GM10248 (cell line): ENCODE measurements at regions not wholly inside any gene's neighbourhood (a gene's known extent, or its start where the extent isn't known, plus 50 kb on each side); places are given as distances from the start of the nearest gene placed in this dataset.

Source experiments
- CTCF ChIA-PET: fragments of 300-600 bp; sonication (Branson Sonifier 250); formaldehyde crosslinking; extraction: SDS; loops from one replicate; lab custom pipeline; 2021; ENCODE audit warnings: antibody characterized with exemption; lab: Yijun Ruan, JAX
- POLR2A ChIA-PET: fragments of 350-650 bp; sonication (Branson Sonifier 250); formaldehyde crosslinking; extraction: SDS; loops from one replicate; lab custom pipeline; 2020; ENCODE audit warnings: antibody characterized with exemption; lab: Yijun Ruan, JAX
- DNase-seq: peaks from one replicate; pipeline ENCODE4 v3.0.0; 2012; ENCODE audit errors: extremely low spot score
- TF ChIP-seq, protein P1 (sequence below): IDR thresholded peaks from 2 replicates; pipeline ENCODE4 v1.5.1; 2012; ENCODE audit warnings: mild to moderate bottlenecking, low read depth; ENCODE audit errors: extremely low read depth, missing control alignments, control extremely low read depth

DNA sequence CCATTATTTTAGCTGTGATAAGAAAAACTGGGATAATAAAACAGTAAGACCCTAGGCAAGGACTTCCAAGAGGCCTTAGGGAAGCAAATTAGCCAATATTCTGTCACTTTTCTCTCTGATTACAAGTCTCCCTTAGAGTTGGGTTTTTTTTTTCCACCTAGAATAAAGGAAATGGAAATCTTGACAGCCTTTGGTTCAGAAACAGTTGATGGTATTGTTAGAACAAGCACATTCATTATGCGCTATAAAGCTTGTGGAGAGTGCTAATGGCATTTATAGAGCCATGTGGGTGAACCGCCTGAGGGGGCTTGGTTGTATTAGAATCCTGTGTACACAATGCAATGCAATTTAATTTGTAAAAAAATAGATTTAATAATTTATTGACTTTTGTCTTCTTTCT, 88.9 kb upstream of the OGFRL1 start:
- CTCF ChIA-PET, result no interaction called here
- TF ChIP-seq, protein P1, sequence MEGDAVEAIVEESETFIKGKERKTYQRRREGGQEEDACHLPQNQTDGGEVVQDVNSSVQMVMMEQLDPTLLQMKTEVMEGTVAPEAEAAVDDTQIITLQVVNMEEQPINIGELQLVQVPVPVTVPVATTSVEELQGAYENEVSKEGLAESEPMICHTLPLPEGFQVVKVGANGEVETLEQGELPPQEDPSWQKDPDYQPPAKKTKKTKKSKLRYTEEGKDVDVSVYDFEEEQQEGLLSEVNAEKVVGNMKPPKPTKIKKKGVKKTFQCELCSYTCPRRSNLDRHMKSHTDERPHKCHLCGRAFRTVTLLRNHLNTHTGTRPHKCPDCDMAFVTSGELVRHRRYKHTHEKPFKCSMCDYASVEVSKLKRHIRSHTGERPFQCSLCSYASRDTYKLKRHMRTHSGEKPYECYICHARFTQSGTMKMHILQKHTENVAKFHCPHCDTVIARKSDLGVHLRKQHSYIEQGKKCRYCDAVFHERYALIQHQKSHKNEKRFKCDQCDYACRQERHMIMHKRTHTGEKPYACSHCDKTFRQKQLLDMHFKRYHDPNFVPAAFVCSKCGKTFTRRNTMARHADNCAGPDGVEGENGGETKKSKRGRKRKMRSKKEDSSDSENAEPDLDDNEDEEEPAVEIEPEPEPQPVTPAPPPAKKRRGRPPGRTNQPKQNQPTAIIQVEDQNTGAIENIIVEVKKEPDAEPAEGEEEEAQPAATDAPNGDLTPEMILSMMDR, result no peak

DNA sequence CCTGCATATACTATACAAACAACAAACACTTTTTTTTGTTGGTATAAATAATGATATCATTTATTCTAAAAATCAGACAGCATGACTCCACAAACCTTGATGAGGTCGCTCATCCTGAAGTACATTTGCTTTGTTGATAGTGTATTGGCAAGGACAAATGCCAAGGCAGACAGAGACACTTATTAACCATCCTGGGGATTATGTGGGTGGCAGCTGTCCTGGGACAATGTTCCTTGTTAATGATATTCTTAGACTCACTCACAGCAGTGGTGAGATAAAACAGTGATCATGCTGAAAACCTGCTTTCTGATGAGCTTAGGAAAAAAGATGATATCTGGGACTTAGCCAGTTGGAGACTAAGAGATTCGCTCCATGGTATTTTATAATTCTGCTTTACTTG, 85.4 kb upstream of the OGFRL1 start:
- TF ChIP-seq, protein P1, result no peak
- DNase-seq, result no peak
- POLR2A ChIA-PET, result no interaction called here
- CTCF ChIA-PET, result interaction anchor here (1.0 kb wide), 1 partner anchor 13 kb away, joined by 3 read pairs; no protein-coding TSS in a partner anchor

More for the DNA sequence above, 88.9 kb upstream of the OGFRL1 start:
- POLR2A ChIA-PET, result no interaction called here
- no peak for DNase-seq

DNA sequence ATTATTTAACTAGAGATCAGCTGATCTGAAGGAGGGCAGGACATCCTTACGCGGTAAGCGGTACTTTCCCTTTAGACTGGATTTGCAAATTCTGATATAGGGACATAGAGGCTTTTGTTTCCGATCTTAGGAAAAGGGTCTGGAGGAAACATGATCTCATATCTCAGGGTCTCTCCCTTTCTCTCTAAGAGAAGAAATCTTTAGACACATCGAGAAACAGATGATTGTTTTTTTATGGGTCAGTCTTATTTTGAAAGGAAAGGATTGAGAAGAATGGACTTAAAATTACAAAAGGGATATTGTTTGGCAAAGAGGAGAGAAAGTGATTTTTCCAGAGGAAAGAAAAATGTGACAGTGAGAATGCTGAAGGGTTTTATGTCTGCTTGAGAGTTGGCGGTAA, 83.9 kb upstream of the OGFRL1 start:
- ChIA-PET CTCF (no interaction called here), POLR2A (no interaction called here)
- TF ChIP-seq, protein P1, result no peak
- no peak for DNase-seq

DNA sequence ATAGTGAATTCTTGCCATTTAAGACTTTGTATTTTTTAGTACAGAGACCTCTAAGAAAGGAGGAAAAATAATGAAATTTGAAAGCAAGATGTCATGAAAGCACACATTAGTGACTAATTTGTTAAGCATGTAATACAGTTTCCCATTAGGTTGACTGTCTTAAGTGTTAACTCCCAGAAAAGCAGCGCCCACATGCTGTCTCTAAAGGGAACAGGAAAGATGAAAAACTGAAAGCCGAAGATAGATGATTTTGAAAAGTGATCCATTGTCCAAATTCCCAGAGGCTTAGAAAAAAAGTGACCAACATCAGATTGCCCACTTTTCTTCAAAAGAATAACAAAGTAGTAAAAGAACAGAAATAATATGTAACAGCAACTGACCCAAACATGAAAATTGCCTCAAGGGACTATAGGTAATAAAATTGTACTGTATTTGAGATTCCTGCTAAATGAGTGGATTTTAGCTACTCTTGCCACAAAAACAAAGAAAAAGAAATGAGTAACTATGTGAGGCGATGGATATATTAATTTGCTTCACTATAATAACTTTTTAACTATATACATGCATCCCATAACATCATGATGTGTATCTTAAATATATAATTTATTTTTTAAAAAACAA, 83.2 kb upstream of the OGFRL1 start:
- no peak for DNase-seq
- ChIA-PET POLR2A (no interaction called here), CTCF (no interaction called here)
- TF ChIP-seq, protein P1, result no peak

DNA sequence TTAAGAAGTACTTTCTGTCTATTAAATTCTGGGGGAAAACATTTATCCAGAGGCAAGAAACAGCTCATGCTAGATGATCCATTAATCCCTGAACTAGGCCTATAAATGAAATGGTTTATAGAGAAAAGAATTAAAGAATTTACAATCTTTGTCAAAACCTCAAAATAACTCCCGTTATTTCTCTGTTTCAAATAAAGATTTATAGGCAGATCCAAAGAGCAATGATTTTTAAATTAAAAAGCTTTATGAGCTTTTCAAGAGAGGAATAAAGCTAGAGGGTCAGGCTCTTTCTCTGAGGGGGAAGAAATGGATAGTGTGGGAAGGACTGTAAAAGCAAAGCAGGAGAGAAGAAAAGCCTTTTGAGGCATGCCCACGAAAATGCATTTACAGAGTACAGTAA, 82.5 kb upstream of the OGFRL1 start:
- ChIA-PET CTCF (no interaction called here), POLR2A (no interaction called here)
- TF ChIP-seq, protein P1, result no peak
- no peak for DNase-seq

DNA sequence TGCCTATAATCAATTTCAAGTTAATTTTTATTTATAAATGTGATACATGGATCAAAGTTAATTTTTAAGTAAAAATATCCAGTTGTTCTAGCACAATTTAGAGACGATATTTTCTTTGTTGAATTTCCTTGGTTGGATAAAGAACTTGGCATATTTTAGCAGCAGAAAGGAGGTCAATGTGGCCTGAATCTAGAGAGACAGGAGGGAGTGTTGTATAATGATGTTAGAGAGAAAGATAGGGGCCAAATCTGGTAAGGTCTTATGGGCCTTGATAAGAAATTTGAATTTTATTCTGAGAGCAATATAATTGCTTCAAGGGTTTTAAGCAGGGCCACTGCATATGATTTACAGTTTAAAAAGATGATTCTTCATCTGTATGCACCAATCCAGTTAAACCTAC, 79.4 kb upstream of the OGFRL1 start:
- TF ChIP-seq, protein P1, result no peak
- POLR2A ChIA-PET, result no interaction called here
- CTCF ChIA-PET, result interaction anchor here (1.4 kb wide), 1 partner anchor 23 kb away, joined by 3 read pairs; no protein-coding TSS in a partner anchor
- DNase-seq, result no peak
